HT-29 (cell line): ENCODE measurements at regions not wholly inside any gene's neighbourhood (a gene's known extent, or its start where the extent isn't known, plus 50 kb on each side); places are given as distances from the start of the nearest gene placed in this dataset. TPM values are rescaled to one million over a fixed set of nuclear protein-coding genes. Genes with fewer than 3 reads are reported as not detected.

Experiments
- DNase-seq: peaks from one replicate; pipeline ENCODE4 v3.0.0-alpha.2; 2015; ENCODE audit warnings: low spot score
- small RNA-seq: library from RNA; depleted of rRNA; stranded (forward); fragments of <200 nt; gene quantifications from one replicate; pipeline ENCODE3, GENCODE V24; 2014

- no peak for DNase-seq
Measured at GRCh38 chr6:73884540-73884939, 188.5 kb downstream of the CD109 start.

GRCh38 chr6:73879501-73880293 lies 183.7 kb downstream of the CD109 start:
- DNase-seq: no peak

GRCh38 chr6:73878403-73878802 lies 182.4 kb downstream of the CD109 start:
- DNase-seq: no peak

Small RNA genes lying in the stretch of these regions (small RNA-seq; reads per million reads assigned to genes)
- gene AL356277.1: not detected
- gene TXNP7: not detected
